H1 (cell line): ENCODE measurements at regions not wholly inside any gene's neighbourhood (a gene's known extent, or its start where the extent isn't known, plus 50 kb on each side); places are given as distances from the start of the nearest gene placed in this dataset.

ENCODE experiments used
- CTCF ChIA-PET: fragments of 300-600 bp; sonication (Branson Sonifier 250); formaldehyde crosslinking; loops from one replicate; lab custom pipeline; 2021; ENCODE audit not compliant: partially characterized antibody; lab: Charles Lee
- POLR2A ChIA-PET: fragments of 300-600 bp; sonication (Branson Sonifier 250); formaldehyde crosslinking; loops from one replicate; lab custom pipeline; 2021; ENCODE audit warnings: inconsistent platforms; ENCODE audit not compliant: partially characterized antibody; lab: Charles Lee
- DNase-seq, 2 experiments: peaks; one replicate each; pipeline versions ENCODE4 v3.0.0 to v3.0.0-alpha.2; 2010 to 2022; ENCODE audit warnings: low spot score in 2 of 2, low read depth in 1 of 2, mixed read lengths in 1 of 2
- FAIRE-seq: peaks from 2 replicates; lab custom pipeline; 2011; peaks lifted over from hg19 to GRCh38; lab: Jason Lieb, UNC
- H2AFZ ChIP-seq: 2 replicates; pipeline ENCODE4 v1.8.1; 2012; ENCODE audit warnings: low read length, inconsistent platforms
- H2AK5ac ChIP-seq: 2 replicates; pipeline ENCODE4 v1.6.1; 2013; ENCODE audit warnings: low read depth, low read length
- H2BK120ac ChIP-seq: replicated peaks from 2 replicates; pipeline ENCODE3; 2013; ENCODE audit warnings: low read depth, low read length, inconsistent platforms
- H2BK12ac ChIP-seq: 2 replicates; pipeline ENCODE4 v1.6.1; 2013; ENCODE audit warnings: low read depth, low read length
- H2BK15ac ChIP-seq: 2 replicates; pipeline ENCODE4 v1.6.1; 2013; ENCODE audit warnings: low read length
- H2BK20ac ChIP-seq: 2 replicates; pipeline ENCODE4 v1.6.1; 2013; ENCODE audit warnings: low read length
- H2BK5ac ChIP-seq: 2 replicates; pipeline ENCODE4 v1.6.1; 2013; ENCODE audit warnings: low read depth, low read length
- H3K14ac ChIP-seq: 2 replicates; pipeline ENCODE4 v1.6.1; 2013; ENCODE audit warnings: inconsistent platforms; ENCODE audit not compliant: insufficient read length
- H3K18ac ChIP-seq: 2 replicates; pipeline ENCODE4 v1.6.1; 2013; ENCODE audit warnings: low read length; ENCODE audit errors: extremely low read depth
- H3K23ac ChIP-seq: 2 replicates; pipeline ENCODE4 v1.6.1; 2013; ENCODE audit warnings: inconsistent platforms; ENCODE audit not compliant: insufficient read length
- H3K23me2 ChIP-seq: 2 replicates; pipeline ENCODE4 v1.6.1; 2013; ENCODE audit warnings: low read depth, low read length
- H3K27ac ChIP-seq: 2 replicates; pipeline ENCODE4 v1.6.1; 2011; ENCODE audit warnings: low read depth, low read length, inconsistent platforms
- H3K27me3 ChIP-seq, 4 experiments: replicated peaks in 1 of 4; 1 replicate in 1 of 4; 2 replicates in 3 of 4; pipeline versions ENCODE4 v1.6.1 to v1.8.1; 2011 to 2013; ENCODE audit warnings: low read length in 3 of 4, mild to moderate bottlenecking in 3 of 4, inconsistent platforms in 2 of 4, mixed read lengths in 2 of 4, moderate library complexity in 1 of 4; ENCODE audit not compliant: control insufficient read depth in 3 of 4, insufficient read depth in 3 of 4; ENCODE audit errors: extremely low read depth in 1 of 4
- H3K36me3 ChIP-seq, 4 experiments: 2 replicates each; pipeline versions ENCODE4 v1.6.1 to v1.8.1; 2011 to 2013; ENCODE audit warnings: mild to moderate bottlenecking in 4 of 4, low read length in 3 of 4, moderate library complexity in 2 of 4, control low read depth in 1 of 4, inconsistent platforms in 1 of 4; ENCODE audit not compliant: insufficient read depth in 4 of 4, control insufficient read depth in 2 of 4
- H3K4ac ChIP-seq: replicated peaks from 2 replicates; pipeline ENCODE3; 2013; ENCODE audit warnings: low read length, low read depth, mixed read lengths, inconsistent platforms; ENCODE audit not compliant: insufficient read length
- H3K4me1 ChIP-seq, 4 experiments: replicated peaks in 1 of 4; 1 replicate in 1 of 4; 2 replicates in 3 of 4; pipeline versions ENCODE4 v1.6.1 to v1.8.1; 2011 to 2013; ENCODE audit warnings: low read length in 3 of 4, inconsistent platforms in 2 of 4, mixed read lengths in 1 of 4; ENCODE audit not compliant: insufficient read depth in 4 of 4, control insufficient read depth in 3 of 4
- H3K4me2 ChIP-seq, 2 experiments: 2 replicates each; pipeline versions ENCODE4 v1.6.1 to v1.8.1; 2011 to 2013; ENCODE audit warnings: low read depth in 2 of 2, low read length in 2 of 2, control low read depth in 1 of 2, inconsistent platforms in 1 of 2, mild to moderate bottlenecking in 1 of 2; ENCODE audit not compliant: insufficient read depth in 1 of 2
- H3K4me3 ChIP-seq, 4 experiments: fragments of 200-600, 300-600 bp in 1 of 4; sonication (generic), shearing (Covaris generic), sonication (Bioruptor Twin) in 1 of 4; 2 replicates each; pipeline versions ENCODE4 v1.5.1 to v1.8.1; 2011 to 2016; ENCODE audit warnings: low read length in 4 of 4, low read depth in 3 of 4, control low read depth in 2 of 4, inconsistent platforms in 2 of 4, mild to moderate bottlenecking in 2 of 4, mixed read lengths in 1 of 4, moderate library complexity in 1 of 4; ENCODE audit not compliant: insufficient read depth in 2 of 4; ENCODE audit errors: extremely low read depth in 1 of 4
- H3K56ac ChIP-seq: replicated peaks from 2 replicates; pipeline ENCODE3; 2013; ENCODE audit warnings: low read depth, mild to moderate bottlenecking, mixed read lengths, low read length, inconsistent platforms; ENCODE audit not compliant: insufficient read length
- H3K79me1 ChIP-seq: 2 replicates; pipeline ENCODE4 v1.6.1; 2013; ENCODE audit warnings: low read depth, low read length, control low read depth
- H3K79me2 ChIP-seq, 2 experiments: 2 replicates each; pipeline versions ENCODE4 v1.6.1 to v1.8.1; 2012 to 2013; ENCODE audit warnings: low read length in 2 of 2, mild to moderate bottlenecking in 2 of 2, inconsistent platforms in 1 of 2; ENCODE audit not compliant: insufficient read depth in 2 of 2, control insufficient read depth in 1 of 2
- H3K9ac ChIP-seq, 4 experiments: replicated peaks in 1 of 4; 1 replicate in 1 of 4; 2 replicates in 3 of 4; pipeline versions ENCODE4 v1.6.1 to v1.8.1; 2011 to 2013; ENCODE audit warnings: low read depth in 3 of 4, low read length in 3 of 4, control low read depth in 2 of 4, mild to moderate bottlenecking in 2 of 4, moderate library complexity in 2 of 4, inconsistent platforms in 1 of 4; ENCODE audit errors: extremely low read depth in 1 of 4
- H3K9me3 ChIP-seq, 2 experiments: 2 replicates each; pipeline versions ENCODE4 v1.6.1 to v1.8.1; 2012 to 2013; ENCODE audit warnings: mild to moderate bottlenecking in 2 of 2, moderate library complexity in 2 of 2, control low read depth in 1 of 2, inconsistent platforms in 1 of 2, low read depth in 1 of 2, low read length in 1 of 2, mixed read lengths in 1 of 2; ENCODE audit not compliant: insufficient read depth in 2 of 2
- H4K20me1 ChIP-seq, 2 experiments: replicated peaks in 1 of 2; 2 replicates each; pipeline versions ENCODE3 to v1.8.1; 2011 to 2013; ENCODE audit warnings: inconsistent platforms in 2 of 2, low read length in 2 of 2, mild to moderate bottlenecking in 1 of 2; ENCODE audit not compliant: insufficient read depth in 2 of 2, control insufficient read depth in 1 of 2
- H4K5ac ChIP-seq: 2 replicates; pipeline ENCODE4 v1.6.1; 2013; ENCODE audit warnings: low read length, low read depth, mixed read lengths, inconsistent platforms; ENCODE audit not compliant: insufficient read length
- H4K8ac ChIP-seq: 2 replicates; pipeline ENCODE4 v1.8.0; 2013; ENCODE audit warnings: mild to moderate bottlenecking, moderate library complexity, low read length, inconsistent platforms; ENCODE audit not compliant: insufficient read depth; ENCODE audit errors: extremely low read depth
- H4K91ac ChIP-seq: replicated peaks from 2 replicates; pipeline ENCODE3; 2013; ENCODE audit warnings: low read length, mixed read lengths, inconsistent platforms; ENCODE audit not compliant: insufficient read length
- BACH1 ChIP-seq: IDR thresholded peaks from 2 replicates; pipeline ENCODE4 v1.6.1; 2012; ENCODE audit warnings: low read length, improper control_type of control experiment
- CEBPB ChIP-seq: IDR thresholded peaks from 2 replicates; pipeline ENCODE4 v1.6.1; 2012; ENCODE audit warnings: low read depth, low read length
- JUN ChIP-seq: IDR thresholded peaks from 2 replicates; pipeline ENCODE4 v1.6.1; 2011; ENCODE audit warnings: low read depth, mild to moderate bottlenecking, improper control_type of control experiment, low read length
- WGBS, 2 experiments: shearing (Covaris generic) in 1 of 2; methylation state at CpG; one replicate each; pipeline versions ENCODE4 v1.1.6 to v1.1.7; 2013 to 2015; ENCODE audit warnings: low lambda C conversion rate in 2 of 2, mixed read lengths in 2 of 2, inconsistent platforms in 1 of 2, low coverage in 1 of 2, missing lambda C conversion rate in 1 of 2; ENCODE audit not compliant: insufficient replicate concordance in 2 of 2, insufficient coverage in 1 of 2, insufficient read length in 1 of 2; ENCODE audit errors: extremely low coverage in 1 of 2, missing lambda C conversion rate in 1 of 2; 5-methylcytosine and 5-hydroxymethylcytosine counted together

- Histone ChIP-seq H3K18ac (no peak overlapping the region), H3K27ac (no peak overlapping the region), H2AFZ (no peak overlapping the region), H3K79me2 (no peaks in the 10 kb centered on the region), H3K79me1 (no peaks in the 10 kb centered on the region), H3K27me3 (no peaks in the 10 kb centered on the region), H4K5ac (no peak overlapping the region), H3K36me3 (no peaks in the 10 kb centered on the region), H4K8ac (no peak overlapping the region), H3K4me2 (no peak overlapping the region), H3K9ac (no peak overlapping the region), H2BK12ac (no peak overlapping the region), H3K4me3 (no peak overlapping the region), H2BK15ac (no peak overlapping the region), H4K20me1 (no peaks in the 10 kb centered on the region), H2AK5ac (no peak overlapping the region), H3K23me2 (no peaks in the 10 kb centered on the region), H3K4me1 (no peaks in the 10 kb centered on the region), H3K56ac (no peak overlapping the region), H2BK120ac (no peak overlapping the region), H2BK20ac (no peak overlapping the region), H3K4ac (no peak overlapping the region), H2BK5ac (no peak overlapping the region), H3K9me3 (no peaks in the 10 kb centered on the region), H3K23ac (no peak overlapping the region), H4K91ac (no peak overlapping the region), H3K14ac (no peak overlapping the region)
- WGBS, 2 experiments = 62% methylated on average over 4 of the region's 4 CpGs; no CpG with 5 or more reads in 1 of the 2 experiments
- CTCF ChIA-PET = no interaction called here
- DNase-seq = no peak
- TF ChIP-seq BACH1 = no peak
- TF ChIP-seq JUN = no peak
- TF ChIP-seq CEBPB = no peak
- no peak for FAIRE-seq
- POLR2A ChIA-PET = no interaction called here
These were observed 116.3 kb downstream of the TMEM26 start for GRCh38 chr10:61336831-61337230.
